Caco-2 (cell line): ENCODE measurements at regions not wholly inside any gene's neighbourhood (a gene's known extent, or its start where the extent isn't known, plus 50 kb on each side); places are given as distances from the start of the nearest gene placed in this dataset.
A peak's percentile ranks its signal among the peaks of the same experiment; 100 is the strongest.

Source experiments
- BruUV-seq: library from RNA; stranded (reverse); fragments of 400-500 nt; replicated peaks from 2 replicates; lab custom pipeline; 2021; lab: Mats Ljungman, UMichigan
- CTCF ChIA-PET: fragments of 300-600 bp; sonication (Branson Sonifier 250); formaldehyde crosslinking; loops from one replicate; lab custom pipeline; 2022; ENCODE audit warnings: antibody characterized with exemption; lab: Charles Lee
- POLR2A ChIA-PET: fragments of 300-600 bp; sonication (Branson Sonifier 250); formaldehyde crosslinking; loops from one replicate; lab custom pipeline; 2022; ENCODE audit warnings: antibody characterized with exemption; lab: Charles Lee
- DNase-seq, 2 experiments: peaks; one replicate each; pipeline versions ENCODE4 v3.0.0 to v3.0.0-alpha.2; 2020 to 2022
- H3K27me3 ChIP-seq: replicated peaks from 2 replicates; pipeline ENCODE4 v1.6.0; 2011; ENCODE audit warnings: low read length; ENCODE audit not compliant: control insufficient read depth, insufficient read depth
- H3K36me3 ChIP-seq: 2 replicates; pipeline ENCODE4 v1.5.1; 2011; ENCODE audit warnings: low read length; ENCODE audit not compliant: control insufficient read depth, insufficient read depth
- H3K4me1 ChIP-seq: fragments of 250-450 bp; sonication (Bioruptor Pico); 2 replicates; pipeline ENCODE4 v1.5.1; 2020; ENCODE audit warnings: mild to moderate bottlenecking
- H3K4me3 ChIP-seq: 2 replicates; pipeline ENCODE4 v1.5.1; 2011; ENCODE audit warnings: low read depth, mild to moderate bottlenecking, control low read depth, low read length
- H3K9me3 ChIP-seq: fragments of 250-450 bp; sonication (Bioruptor Pico); 2 replicates; pipeline ENCODE4 v1.5.1; 2020; ENCODE audit warnings: mild to moderate bottlenecking, moderate library complexity
- H3K27ac Mint-ChIP-seq: one replicate; pipeline ENCODE4 v1.8.0; 2022; ENCODE audit warnings: mixed read lengths; ENCODE audit not compliant: unreplicated experiment
- H3K27me3 Mint-ChIP-seq: one replicate; pipeline ENCODE4 v1.8.0; 2022; ENCODE audit warnings: mixed read lengths; ENCODE audit not compliant: insufficient read depth, unreplicated experiment
- H3K36me3 Mint-ChIP-seq: one replicate; pipeline ENCODE4 v1.8.0; 2022; ENCODE audit warnings: mild to moderate bottlenecking, mixed read lengths; ENCODE audit not compliant: insufficient read depth, unreplicated experiment
- H3K4me1 Mint-ChIP-seq: one replicate; pipeline ENCODE4 v1.8.0; 2022; ENCODE audit warnings: low read depth, mixed read lengths; ENCODE audit not compliant: unreplicated experiment
- H3K4me3 Mint-ChIP-seq: one replicate; pipeline ENCODE4 v1.8.0; 2022; ENCODE audit warnings: mild to moderate bottlenecking, moderate library complexity, mixed read lengths; ENCODE audit not compliant: unreplicated experiment
- H3K9me3 Mint-ChIP-seq: one replicate; pipeline ENCODE4 v1.8.0; 2022; ENCODE audit warnings: mixed read lengths; ENCODE audit not compliant: unreplicated experiment
- intact Hi-C: fragments of 100-400 bp; cut with micrococcal nuclease; formaldehyde crosslinking; loops from one replicate; pipeline ENCODE4 v1.10.0; 2022; ENCODE audit not compliant: unreplicated experiment
- TF ChIP-seq, protein P1 (sequence below), 2 experiments: fragments of 200-600 bp in 1 of 2; IDR thresholded peaks; 1 replicate in 1 of 2; 2 replicates in 1 of 2; pipeline versions ENCODE4 v1.5.1 to v1.8.0; 2011 to 2022; ENCODE audit warnings: antibody characterized with exemption in 1 of 2, control low read depth in 1 of 2, inconsistent platforms in 1 of 2, low read depth in 1 of 2, low read length in 1 of 2, mild to moderate bottlenecking in 1 of 2, moderate library complexity in 1 of 2; ENCODE audit not compliant: insufficient read depth in 1 of 2, severe bottlenecking in 1 of 2, unreplicated experiment in 1 of 2

DNA sequence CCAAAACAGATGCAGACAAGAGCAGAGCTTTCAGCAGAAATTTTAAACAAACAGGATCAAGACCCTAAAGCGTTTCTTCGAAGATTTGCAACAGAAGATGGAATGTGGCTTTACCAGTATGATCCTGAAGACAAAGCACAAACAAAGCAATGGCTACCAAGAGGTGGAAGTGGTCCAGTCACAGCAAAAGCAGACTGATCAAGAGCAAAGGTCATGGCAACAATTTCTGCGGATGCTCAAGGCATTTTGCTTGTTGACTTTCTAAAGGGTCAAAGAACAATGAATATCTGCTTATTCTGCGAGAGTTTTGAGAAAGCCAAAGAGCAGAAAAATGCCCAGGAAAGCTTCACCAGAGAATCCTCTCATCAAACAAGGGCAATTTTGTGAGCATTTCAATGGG, 130.4 kb downstream of the MBL2 start:
- POLR2A ChIA-PET: no interaction called here
- Mint-ChIP-seq H3K4me1 (peaks cover 62% of the 10 kb centered on the region), H3K4me3 (peak overlapping the region; percentile 10), H3K27ac (peak overlapping the region; percentile 48), H3K9me3 (peaks cover under 1% of the 10 kb centered on the region), H3K27me3 (no peaks in the 10 kb centered on the region), H3K36me3 (no peaks in the 10 kb centered on the region)
- intact Hi-C loops: loop anchor here (1.0 kb wide), 1 partner anchor 41 kb away; no protein-coding TSS in a partner anchor
- Histone ChIP-seq H3K27me3 (no peaks in the 10 kb centered on the region), H3K9me3 (0 out of 2 replicates have a peak, but pooled peaks cover 3% of the 10 kb centered on the region), H3K4me1 (peaks cover 36% of the 10 kb centered on the region), H3K4me3 (no peak overlapping the region), H3K36me3 (no peaks in the 10 kb centered on the region)
- BruUV-seq: no TSS peak
- CTCF ChIA-PET: no interaction called here
- TF ChIP-seq, protein P1, sequence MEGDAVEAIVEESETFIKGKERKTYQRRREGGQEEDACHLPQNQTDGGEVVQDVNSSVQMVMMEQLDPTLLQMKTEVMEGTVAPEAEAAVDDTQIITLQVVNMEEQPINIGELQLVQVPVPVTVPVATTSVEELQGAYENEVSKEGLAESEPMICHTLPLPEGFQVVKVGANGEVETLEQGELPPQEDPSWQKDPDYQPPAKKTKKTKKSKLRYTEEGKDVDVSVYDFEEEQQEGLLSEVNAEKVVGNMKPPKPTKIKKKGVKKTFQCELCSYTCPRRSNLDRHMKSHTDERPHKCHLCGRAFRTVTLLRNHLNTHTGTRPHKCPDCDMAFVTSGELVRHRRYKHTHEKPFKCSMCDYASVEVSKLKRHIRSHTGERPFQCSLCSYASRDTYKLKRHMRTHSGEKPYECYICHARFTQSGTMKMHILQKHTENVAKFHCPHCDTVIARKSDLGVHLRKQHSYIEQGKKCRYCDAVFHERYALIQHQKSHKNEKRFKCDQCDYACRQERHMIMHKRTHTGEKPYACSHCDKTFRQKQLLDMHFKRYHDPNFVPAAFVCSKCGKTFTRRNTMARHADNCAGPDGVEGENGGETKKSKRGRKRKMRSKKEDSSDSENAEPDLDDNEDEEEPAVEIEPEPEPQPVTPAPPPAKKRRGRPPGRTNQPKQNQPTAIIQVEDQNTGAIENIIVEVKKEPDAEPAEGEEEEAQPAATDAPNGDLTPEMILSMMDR (IDR thresholded peaks at IDR 0.05; ENCODE audit: insufficient read depth in 1 of 2, low read depth in 1 of 2, low read length in 1 of 2, severe bottlenecking in 1 of 2, unreplicated experiment in 1 of 2): no peak
- DNase-seq: peak; percentile 80 to 83

DNA sequence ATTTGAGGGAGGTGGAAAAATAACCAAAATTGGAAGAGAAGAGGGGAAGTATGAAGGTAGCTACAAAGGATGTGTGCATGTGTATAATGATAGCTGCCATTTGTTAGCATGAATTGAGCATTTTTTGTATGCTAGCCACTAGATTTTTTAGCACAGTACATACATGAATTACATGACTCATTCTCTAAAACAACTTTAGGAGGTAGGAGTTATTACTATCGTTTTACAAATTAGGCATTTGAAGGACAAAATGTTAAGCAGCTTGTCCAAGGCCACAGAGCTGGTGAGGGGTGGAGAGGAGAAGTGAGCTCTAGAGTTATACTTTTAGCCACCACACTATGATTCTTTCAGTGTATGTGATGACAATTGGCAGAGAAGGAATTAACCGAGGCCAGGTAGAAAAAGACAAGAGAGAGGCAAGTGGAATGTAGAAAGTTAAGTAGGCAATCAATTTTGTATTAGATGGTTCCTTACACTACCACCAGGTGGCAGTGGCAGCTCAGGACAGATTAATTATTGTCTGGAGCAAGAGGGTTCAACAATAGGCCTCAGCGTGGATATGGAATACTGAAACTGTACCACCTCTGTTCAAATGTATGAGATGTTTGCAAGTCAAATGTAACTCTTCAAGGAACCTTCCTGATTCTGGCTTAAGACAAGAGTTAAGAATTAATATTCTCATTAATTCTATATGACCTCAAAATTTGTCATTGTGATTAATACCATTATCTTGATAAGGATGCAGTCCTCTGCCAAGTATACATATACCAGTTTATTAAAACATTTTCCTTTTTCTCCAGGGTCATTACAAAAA, 128.0 kb downstream of the MBL2 start:
- POLR2A ChIA-PET: no interaction called here
- no peak overlapping the region for H3K4me3 Mint-ChIP-seq
- CTCF ChIA-PET: interaction anchor here (0.6 to 3.6 kb wide), 8 partner anchors 40 to 334 kb away, joined by 3 to 33 read pairs (median 3); no protein-coding TSS in a partner anchor

DNA sequence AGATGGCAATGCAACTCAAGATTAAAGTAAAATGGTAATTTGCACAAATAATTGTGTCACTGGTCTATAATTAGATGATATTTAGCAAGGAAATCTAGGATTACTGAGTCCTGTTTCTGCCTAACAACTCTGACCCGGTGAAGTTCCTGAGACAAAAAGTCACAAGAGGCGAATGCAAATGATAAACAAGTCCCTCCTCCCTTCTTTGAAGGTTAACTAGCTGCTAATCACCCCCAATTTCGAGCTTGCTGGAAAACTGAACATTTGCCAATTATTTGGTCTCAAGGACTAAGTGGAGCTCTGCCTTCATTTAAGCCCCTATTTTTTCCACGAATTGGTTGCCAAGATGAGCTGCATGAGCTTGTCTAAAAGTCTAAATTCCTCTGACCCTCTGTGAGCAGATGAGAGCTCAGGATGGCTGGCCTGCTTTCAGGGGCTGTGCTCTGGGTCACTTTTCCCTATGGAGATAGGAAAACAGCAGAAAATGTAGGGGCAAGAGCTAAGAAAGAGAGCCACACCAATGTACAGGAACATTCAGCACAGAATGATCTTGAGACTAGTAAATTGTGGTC, 127.3 kb downstream of the MBL2 start:
- Histone ChIP-seq H3K9me3 (no peaks in the 10 kb centered on the region), H3K4me1 (peaks cover 27% of the 10 kb centered on the region), H3K4me3 (no peak overlapping the region), H3K36me3 (no peaks in the 10 kb centered on the region), H3K27me3 (no peaks in the 10 kb centered on the region)
- no peaks in the 10 kb centered on the region for H3K9me3 Mint-ChIP-seq
- peaks cover 44% of the 10 kb centered on the region for H3K4me1 Mint-ChIP-seq
- H3K4me3 Mint-ChIP-seq: no peak overlapping the region
- intact Hi-C loops: no loop called here
- BruUV-seq: no TSS peak
- TF ChIP-seq, protein P1 (IDR thresholded peaks at IDR 0.05; ENCODE audit: insufficient read depth in 1 of 2, low read depth in 1 of 2, low read length in 1 of 2, severe bottlenecking in 1 of 2, unreplicated experiment in 1 of 2): no peak
- POLR2A ChIA-PET: no interaction called here
- no peaks in the 10 kb centered on the region for H3K36me3 Mint-ChIP-seq
- CTCF ChIA-PET: interaction anchor here (0.6 to 3.6 kb wide), 5 partner anchors 41 to 210 kb away, joined by 3 to 33 read pairs (median 3); no protein-coding TSS in a partner anchor
- no peaks in the 10 kb centered on the region for H3K27me3 Mint-ChIP-seq
- no peak for DNase-seq
- no peak overlapping the region for H3K27ac Mint-ChIP-seq

More for the DNA sequence above, 128.0 kb downstream of the MBL2 start:
- no peaks in the 10 kb centered on the region for H3K27me3 Mint-ChIP-seq
- no peaks in the 10 kb centered on the region for H3K36me3 Mint-ChIP-seq
- no TSS peak for BruUV-seq
- Histone ChIP-seq H3K4me3 (no peak overlapping the region), H3K27me3 (no peaks in the 10 kb centered on the region), H3K36me3 (no peaks in the 10 kb centered on the region), H3K9me3 (no peaks in the 10 kb centered on the region), H3K4me1 (peaks cover 25% of the 10 kb centered on the region)
- intact Hi-C loops: loop anchor here (1.0 kb wide), 3 partner anchors 85 to 336 kb away; no protein-coding TSS in a partner anchor
- TF ChIP-seq, protein P1 (IDR thresholded peaks at IDR 0.05; ENCODE audit: insufficient read depth in 1 of 2, low read depth in 1 of 2, low read length in 1 of 2, severe bottlenecking in 1 of 2, unreplicated experiment in 1 of 2): peak; percentile 89 to 98
- H3K9me3 Mint-ChIP-seq: no peaks in the 10 kb centered on the region
- peak; percentile 63 to 84 for DNase-seq
- no peak overlapping the region for H3K27ac Mint-ChIP-seq
- peaks cover 51% of the 10 kb centered on the region for H3K4me1 Mint-ChIP-seq
